ENCODE measurements at regions not wholly inside any gene's neighbourhood (a gene's known extent, or its start where the extent isn't known, plus 50 kb on each side); places are given as distances from the start of the nearest gene placed in this dataset.

- no peak for FAIRE-seq
- in situ Hi-C loops (cut with MboI) = no loop called here
- no TSS peak for BruUV-seq (replicated peaks)
- intact Hi-C loops (cut with micrococcal nuclease; ENCODE audit: unreplicated experiment) = no loop called here
- no peaks in the 10 kb centered on the region for H3K36me3 ChIP-seq (ENCODE audit: control insufficient read depth in 2 of 2, insufficient read depth in 2 of 2, low read length in 1 of 2)
- no peaks in the 10 kb centered on the region for H3K27me3 ChIP-seq (replicated peaks in 1 of 2; ENCODE audit: control insufficient read depth in 2 of 2, insufficient read depth in 2 of 2, low read length in 1 of 2)
- ChIA-PET CTCF (no interaction called here), SMC1A (ENCODE audit: uncharacterized antibody, unreplicated experiment) (interaction anchor here (0.9 kb wide), 1 partner anchor 12 kb away, joined by 3 read pairs; no protein-coding TSS in a partner anchor), POLR2A (no interaction called here), RAD21 (ENCODE audit: unreplicated experiment) (no interaction called here)
- H3K4me1 ChIP-seq (ENCODE audit: control insufficient read depth, insufficient read depth, low read length) = no peaks in the 10 kb centered on the region
- no peak for ATAC-seq
- no peaks in the 10 kb centered on the region for H3K79me2 ChIP-seq (ENCODE audit: control insufficient read depth, insufficient read depth, low read length)
- no peaks in the 10 kb centered on the region for H4K20me1 ChIP-seq (ENCODE audit: control insufficient read depth, insufficient read depth)
- H2AFZ ChIP-seq (ENCODE audit: control insufficient read depth, low read depth, low read length) = no peak overlapping the region
- 0% methylated on average over 1 of the region's 1 CpG for WGBS (ENCODE audit: insufficient coverage, insufficient replicate concordance, low lambda C conversion rate, missing lambda C conversion rate)
- H3K4me3 ChIP-seq = no peak overlapping the region
- no peak overlapping the region for H3K27ac ChIP-seq (ENCODE audit: control insufficient read depth, insufficient read depth)
- no peak overlapping the region for H3K4me2 ChIP-seq (ENCODE audit: control insufficient read depth, insufficient read depth)
- H3K9me3 ChIP-seq (replicated peaks; ENCODE audit: control insufficient read depth, insufficient read depth, low read length) = no peaks in the 10 kb centered on the region
- DNase-seq (ENCODE audit: low read depth, low spot score) = no peak
- no peak overlapping the region for H3K9ac ChIP-seq (ENCODE audit: control insufficient read depth, insufficient read depth, low read length)
- TF ChIP-seq ZNF217 (IDR thresholded peaks at IDR 0.05) (no peak), KAT2A (conservative IDR thresholded peaks at IDR 0.05; ENCODE audit: control insufficient read depth, low read depth, low read length) (no peak), ZNF622 (IDR thresholded peaks at IDR 0.05) (no peak), HDAC6 (IDR thresholded peaks at IDR 0.05; ENCODE audit: unreplicated experiment) (no peak), HSF1 (IDR thresholded peaks at IDR 0.05; ENCODE audit: low read depth, low read length) (no peak), STAT1 (conservative IDR thresholded peaks at IDR 0.05) (no peak), IRF5 (IDR thresholded peaks at IDR 0.05; ENCODE audit: borderline replicate concordance) (no peak), SREBF2 (IDR thresholded peaks at IDR 0.05; ENCODE audit: low read length) (no peak), CTCF (IDR thresholded peaks at IDR 0.05 in 2 of 3, conservative IDR thresholded peaks at IDR 0.05 in 1 of 3; ENCODE audit: control insufficient read depth in 2 of 3, extremely low read depth in 1 of 3, insufficient read depth in 1 of 3, low read depth in 3 of 3, low read length in 3 of 3) (no peak), ZNF384 (IDR thresholded peaks at IDR 0.05; ENCODE audit: borderline replicate concordance, low read depth, low read length) (no peak), NFYB (IDR thresholded peaks at IDR 0.05; ENCODE audit: insufficient read depth, low read depth, low read length) (no peak), MAX (IDR thresholded peaks at IDR 0.05; ENCODE audit: low read depth, low read length) (no peak), ZNF592 (IDR thresholded peaks at IDR 0.05) (no peak), ETV6 (conservative IDR thresholded peaks at IDR 0.05 in 1 of 2, IDR thresholded peaks at IDR 0.05 in 1 of 2; ENCODE audit: borderline replicate concordance in 1 of 2, low read depth in 1 of 2) (no peak)
Observed at GRCh38 chr11:96967616-96968015, 577.8 kb downstream of the JRKL start.

Data from GM12878 (cell line).